GM19467 (cell line): ENCODE measurements at regions not wholly inside any gene's neighbourhood (a gene's known extent, or its start where the extent isn't known, plus 50 kb on each side); places are given as distances from the start of the nearest gene placed in this dataset.

Source experiments
- ATAC-seq: cut with Tn5 transposase; IDR thresholded peaks from one replicate; pipeline ENCODE4 v1.9.1; 2021; ENCODE audit warnings: mild to moderate bottlenecking, moderate library complexity; ENCODE audit not compliant: unreplicated experiment

GRCh38 chr18:70489986-70490933, 201.4 kb downstream of the SOCS6 start:
- ATAC-seq, result peak; percentile 50

GRCh38 chr18:70489571-70489970, 200.7 kb downstream of the SOCS6 start:
- no peak for ATAC-seq

- no peak for ATAC-seq
Observed at GRCh38 chr18:70469916-70470315, 181.1 kb downstream of the SOCS6 start.

GRCh38 chr18:70468861-70469547, 180.2 kb downstream of the SOCS6 start:
- ATAC-seq, result no peak

GRCh38 chr18:70464343-70465114, 175.7 kb downstream of the SOCS6 start:
- ATAC-seq, result no peak

GRCh38 chr18:70463085-70463484, 174.2 kb downstream of the SOCS6 start:
- no peak for ATAC-seq

- no peak for ATAC-seq
Observed at GRCh38 chr18:70462078-70462439, 173.2 kb downstream of the SOCS6 start.

GRCh38 chr18:70461323-70462077, 172.7 kb downstream of the SOCS6 start:
- no peak for ATAC-seq

GRCh38 chr18:70459731-70460130, 170.9 kb downstream of the SOCS6 start:
- no peak for ATAC-seq

- ATAC-seq, result no peak
Observed at GRCh38 chr18:70459251-70459650, 170.4 kb downstream of the SOCS6 start.

GRCh38 chr18:70457788-70458187, 168.9 kb downstream of the SOCS6 start:
- no peak for ATAC-seq

GRCh38 chr18:70457223-70457622, 168.4 kb downstream of the SOCS6 start:
- ATAC-seq, result no peak

GRCh38 chr18:70456376-70456775, 167.5 kb downstream of the SOCS6 start:
- ATAC-seq, result no peak

GRCh38 chr18:70455731-70456130, 166.9 kb downstream of the SOCS6 start:
- no peak for ATAC-seq

GRCh38 chr18:70454704-70455322, 166.0 kb downstream of the SOCS6 start:
- peak; percentile 61 for ATAC-seq

- no peak for ATAC-seq
Observed at GRCh38 chr18:70453058-70453775, 164.4 kb downstream of the SOCS6 start.

GRCh38 chr18:70452501-70452900, 163.7 kb downstream of the SOCS6 start:
- no peak for ATAC-seq

GRCh38 chr18:70450426-70451253, 161.8 kb downstream of the SOCS6 start:
- ATAC-seq, result no peak

GRCh38 chr18:70448588-70448987, 159.7 kb downstream of the SOCS6 start:
- ATAC-seq, result no peak
